ENCODE measurements at regions not wholly inside any gene's neighbourhood (a gene's known extent, or its start where the extent isn't known, plus 50 kb on each side); places are given as distances from the start of the nearest gene placed in this dataset.

DNA sequence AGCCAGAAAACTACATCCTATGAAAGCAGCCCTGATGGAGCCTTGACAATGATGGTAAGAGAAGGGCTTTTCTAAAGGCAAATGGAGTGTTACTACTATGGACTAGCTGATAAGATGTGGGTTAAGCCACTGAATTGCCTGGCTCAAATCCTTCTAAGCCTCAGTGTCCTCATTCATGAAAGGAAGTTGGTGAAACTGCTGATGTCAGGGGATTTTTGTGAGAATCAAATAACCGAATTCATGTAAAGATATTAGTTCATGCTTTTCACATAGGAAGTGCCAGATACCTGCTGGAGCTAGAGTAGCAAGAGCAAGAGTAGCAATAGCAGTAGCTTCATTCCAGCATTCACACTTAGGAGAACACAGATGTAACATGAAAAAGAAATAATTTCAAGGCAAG is 417.0 kb downstream of the METTL4 start:
- TF ChIP-seq YY1 (IDR thresholded peaks at IDR 0.05; ENCODE audit: low read depth) (no peak), EP300 (IDR thresholded peaks at IDR 0.05; ENCODE audit: borderline replicate concordance in 1 of 2, low read depth in 1 of 2, low read length in 1 of 2) (no peak), POLR2AphosphoS5 (IDR thresholded peaks at IDR 0.05; ENCODE audit: low read depth, low read length) (no peak), MXI1 (IDR thresholded peaks at IDR 0.05; ENCODE audit: low read depth, low read length) (no peak), FOXM1 (IDR thresholded peaks at IDR 0.05; ENCODE audit: low read depth) (no peak), GABPA (IDR thresholded peaks at IDR 0.05; ENCODE audit: low read depth) (no peak), RCOR1 (IDR thresholded peaks at IDR 0.05; ENCODE audit: low read length) (no peak)
- TF ChIP-seq, protein P1, sequence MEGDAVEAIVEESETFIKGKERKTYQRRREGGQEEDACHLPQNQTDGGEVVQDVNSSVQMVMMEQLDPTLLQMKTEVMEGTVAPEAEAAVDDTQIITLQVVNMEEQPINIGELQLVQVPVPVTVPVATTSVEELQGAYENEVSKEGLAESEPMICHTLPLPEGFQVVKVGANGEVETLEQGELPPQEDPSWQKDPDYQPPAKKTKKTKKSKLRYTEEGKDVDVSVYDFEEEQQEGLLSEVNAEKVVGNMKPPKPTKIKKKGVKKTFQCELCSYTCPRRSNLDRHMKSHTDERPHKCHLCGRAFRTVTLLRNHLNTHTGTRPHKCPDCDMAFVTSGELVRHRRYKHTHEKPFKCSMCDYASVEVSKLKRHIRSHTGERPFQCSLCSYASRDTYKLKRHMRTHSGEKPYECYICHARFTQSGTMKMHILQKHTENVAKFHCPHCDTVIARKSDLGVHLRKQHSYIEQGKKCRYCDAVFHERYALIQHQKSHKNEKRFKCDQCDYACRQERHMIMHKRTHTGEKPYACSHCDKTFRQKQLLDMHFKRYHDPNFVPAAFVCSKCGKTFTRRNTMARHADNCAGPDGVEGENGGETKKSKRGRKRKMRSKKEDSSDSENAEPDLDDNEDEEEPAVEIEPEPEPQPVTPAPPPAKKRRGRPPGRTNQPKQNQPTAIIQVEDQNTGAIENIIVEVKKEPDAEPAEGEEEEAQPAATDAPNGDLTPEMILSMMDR (IDR thresholded peaks at IDR 0.05) = no peak
- TF ChIP-seq, protein P2, sequence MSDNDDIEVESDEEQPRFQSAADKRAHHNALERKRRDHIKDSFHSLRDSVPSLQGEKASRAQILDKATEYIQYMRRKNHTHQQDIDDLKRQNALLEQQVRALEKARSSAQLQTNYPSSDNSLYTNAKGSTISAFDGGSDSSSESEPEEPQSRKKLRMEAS (IDR thresholded peaks at IDR 0.05; ENCODE audit: low read depth) = no peak
- TF ChIP-seq, protein P3, sequence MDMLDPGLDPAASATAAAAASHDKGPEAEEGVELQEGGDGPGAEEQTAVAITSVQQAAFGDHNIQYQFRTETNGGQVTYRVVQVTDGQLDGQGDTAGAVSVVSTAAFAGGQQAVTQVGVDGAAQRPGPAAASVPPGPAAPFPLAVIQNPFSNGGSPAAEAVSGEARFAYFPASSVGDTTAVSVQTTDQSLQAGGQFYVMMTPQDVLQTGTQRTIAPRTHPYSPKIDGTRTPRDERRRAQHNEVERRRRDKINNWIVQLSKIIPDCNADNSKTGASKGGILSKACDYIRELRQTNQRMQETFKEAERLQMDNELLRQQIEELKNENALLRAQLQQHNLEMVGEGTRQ (IDR thresholded peaks at IDR 0.05; ENCODE audit: borderline replicate concordance, low read depth, low read length) = no peak

Data from SK-N-SH (cell line).